ENCODE measurements at regions not wholly inside any gene's neighbourhood (a gene's known extent, or its start where the extent isn't known, plus 50 kb on each side); places are given as distances from the start of the nearest gene placed in this dataset.

DNA sequence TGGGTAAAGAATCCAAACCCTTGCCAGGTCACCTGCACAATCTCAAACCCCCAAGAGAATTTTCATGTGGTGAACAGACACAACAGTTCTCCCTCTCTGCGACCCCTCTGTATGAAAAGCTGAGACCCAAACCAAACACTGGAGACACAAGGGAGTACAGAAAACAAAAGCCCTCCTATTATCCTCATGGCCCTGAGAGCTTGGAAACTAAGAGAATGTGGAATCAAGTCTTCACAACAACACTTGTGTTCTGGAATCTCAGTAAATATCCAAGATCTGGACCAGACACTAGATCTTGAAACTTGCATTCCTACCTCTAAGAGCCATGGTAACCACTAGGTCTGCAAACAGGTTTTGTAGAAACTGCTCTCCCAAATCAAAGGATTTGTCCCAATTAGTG is 50.1 kb upstream of the CCDC150 start:
- TF ChIP-seq CTCF (IDR thresholded peaks at IDR 0.05; ENCODE audit: low read depth, low read length), result no peak
- no peak for DNase-seq (ENCODE audit: extremely low read depth, low read depth)
